ENCODE measurements at regions not wholly inside any gene's neighbourhood (a gene's known extent, or its start where the extent isn't known, plus 50 kb on each side); places are given as distances from the start of the nearest gene placed in this dataset.
"Not testable (repeated sequence)": the region's sequence is repeated elsewhere in the genome, so short reads cannot be mapped to it uniquely, and the experiment has no call there.

GRCh38 chr5:72722792-72723452 lies 93.5 kb upstream of the TNPO1 start:
- H3K27ac ChIP-seq (ENCODE audit: low read depth in 1 of 3, low read length in 2 of 3) = no peak overlapping the region
- H3K9me3 ChIP-seq (ENCODE audit: control insufficient read depth in 2 of 2, insufficient read depth in 1 of 2, low read depth in 1 of 2, low read length in 1 of 2) = peaks cover 0 to 3% of the 10 kb centered on the region in 2 donors
- H3K27me3 ChIP-seq (ENCODE audit: control insufficient read depth in 3 of 3, insufficient read depth in 3 of 3, low read length in 3 of 3) = no peaks in the 10 kb centered on the region
- no peak for FAIRE-seq
- H3K4me1 ChIP-seq (ENCODE audit: control insufficient read depth in 3 of 3, insufficient read depth in 2 of 3, low read depth in 1 of 3, low read length in 2 of 3) = no peaks in the 10 kb centered on the region
- H3K4me3 ChIP-seq (ENCODE audit: low read depth in 1 of 3, low read length in 3 of 3) = no peak overlapping the region
- WGBS, 3 donors = 72 to 83% (median 82%) methylated on average over 5 of the region's 5 CpGs
- DNase-seq = no peak
- no peaks in the 10 kb centered on the region for H3K36me3 ChIP-seq (ENCODE audit: control insufficient read depth in 3 of 3, insufficient read depth in 2 of 3, low read depth in 1 of 3, low read length in 3 of 3)

GRCh38 chr5:72721844-72722243 lies 94.6 kb upstream of the TNPO1 start:
- H3K4me3 ChIP-seq (ENCODE audit: low read depth in 1 of 3, low read length in 3 of 3) = no peak overlapping the region
- no peak overlapping the region for H3K27ac ChIP-seq (ENCODE audit: low read depth in 1 of 3, low read length in 2 of 3)
- H3K9me3 ChIP-seq (ENCODE audit: control insufficient read depth in 2 of 2, insufficient read depth in 1 of 2, low read depth in 1 of 2, low read length in 1 of 2) = no peaks in the 10 kb centered on the region
- no peaks in the 10 kb centered on the region for H3K36me3 ChIP-seq (ENCODE audit: control insufficient read depth in 3 of 3, insufficient read depth in 2 of 3, low read depth in 1 of 3, low read length in 3 of 3)
- FAIRE-seq (no peak), DNase-seq (no peak)
- H3K27me3 ChIP-seq (ENCODE audit: control insufficient read depth in 3 of 3, insufficient read depth in 3 of 3, low read length in 3 of 3) = no peaks in the 10 kb centered on the region
- H3K4me1 ChIP-seq (ENCODE audit: control insufficient read depth in 3 of 3, insufficient read depth in 2 of 3, low read depth in 1 of 3, low read length in 2 of 3) = no peaks in the 10 kb centered on the region
- 91 to 96% (median 94%) methylated on average over 2 of the region's 2 CpGs for WGBS, 3 donors

GRCh38 chr5:72720205-72720604 lies 96.3 kb upstream of the TNPO1 start:
- no peaks in the 10 kb centered on the region for H3K36me3 ChIP-seq (ENCODE audit: control insufficient read depth in 3 of 3, insufficient read depth in 2 of 3, low read depth in 1 of 3, low read length in 3 of 3)
- FAIRE-seq = no peak
- DNase-seq = no peak
- H3K27ac ChIP-seq (ENCODE audit: low read depth in 1 of 3, low read length in 2 of 3) = no peak overlapping the region
- no peak overlapping the region for H3K4me3 ChIP-seq (ENCODE audit: low read depth in 1 of 3, low read length in 3 of 3)
- WGBS, 3 donors = 49 to 69% (median 50%) methylated on average over 4 of the region's 4 CpGs
- no peaks in the 10 kb centered on the region for H3K4me1 ChIP-seq (ENCODE audit: control insufficient read depth in 3 of 3, insufficient read depth in 2 of 3, low read depth in 1 of 3, low read length in 2 of 3)
- no peaks in the 10 kb centered on the region for H3K9me3 ChIP-seq (ENCODE audit: control insufficient read depth in 2 of 2, insufficient read depth in 1 of 2, low read depth in 1 of 2, low read length in 1 of 2)
- H3K27me3 ChIP-seq (ENCODE audit: control insufficient read depth in 3 of 3, insufficient read depth in 3 of 3, low read length in 3 of 3) = no peaks in the 10 kb centered on the region

GRCh38 chr5:72711351-72711750 lies 105.1 kb upstream of the TNPO1 start:
- H3K27me3 ChIP-seq (ENCODE audit: control insufficient read depth in 3 of 3, insufficient read depth in 3 of 3, low read length in 3 of 3) = peaks cover 0 to 6% (median 0%) of the 10 kb centered on the region in 3 donors
- no peaks in the 10 kb centered on the region for H3K4me1 ChIP-seq (ENCODE audit: control insufficient read depth in 3 of 3, insufficient read depth in 2 of 3, low read depth in 1 of 3, low read length in 2 of 3)
- no peak overlapping the region for H3K27ac ChIP-seq (ENCODE audit: low read depth in 1 of 3, low read length in 2 of 3)
- H3K4me3 ChIP-seq (ENCODE audit: low read depth in 1 of 3, low read length in 3 of 3) = no peak overlapping the region
- H3K9me3 ChIP-seq (ENCODE audit: control insufficient read depth in 2 of 2, insufficient read depth in 1 of 2, low read depth in 1 of 2, low read length in 1 of 2) = peaks cover 0 to 12% of the 10 kb centered on the region in 2 donors
- FAIRE-seq = no peak
- H3K36me3 ChIP-seq (ENCODE audit: control insufficient read depth in 3 of 3, insufficient read depth in 2 of 3, low read depth in 1 of 3, low read length in 3 of 3) = no peaks in the 10 kb centered on the region
- 38 to 50% (median 43%) methylated on average over 2 of the region's 2 CpGs for WGBS, 3 donors
- DNase-seq = no peak

- Histone ChIP-seq H3K27me3 (ENCODE audit: control insufficient read depth in 3 of 3, insufficient read depth in 3 of 3, low read length in 3 of 3) (peaks cover 0 to 6% (median 0%) of the 10 kb centered on the region in 3 donors), H3K4me3 (ENCODE audit: low read depth in 1 of 3, low read length in 3 of 3) (no peak overlapping the region), H3K4me1 (ENCODE audit: control insufficient read depth in 3 of 3, insufficient read depth in 2 of 3, low read depth in 1 of 3, low read length in 2 of 3) (no peaks in the 10 kb centered on the region), H3K36me3 (ENCODE audit: control insufficient read depth in 3 of 3, insufficient read depth in 2 of 3, low read depth in 1 of 3, low read length in 3 of 3) (no peaks in the 10 kb centered on the region), H3K27ac (ENCODE audit: low read depth in 1 of 3, low read length in 2 of 3) (no peak overlapping the region), H3K9me3 (ENCODE audit: control insufficient read depth in 2 of 2, insufficient read depth in 1 of 2, low read depth in 1 of 2, low read length in 1 of 2) (peaks cover 0 to 12% of the 10 kb centered on the region in 2 donors)
- WGBS, 3 donors = 67 to 81% (median 81%) methylated on average over 1 of the region's 1 CpG
- DNase-seq (no peak), FAIRE-seq (no peak)
Measured at GRCh38 chr5:72709341-72709740, 107.1 kb upstream of the TNPO1 start.

GRCh38 chr5:72705178-72705577 lies 111.3 kb upstream of the TNPO1 start:
- Histone ChIP-seq H3K9me3 (ENCODE audit: control insufficient read depth in 2 of 2, insufficient read depth in 1 of 2, low read depth in 1 of 2, low read length in 1 of 2) (peaks cover 0 to 12% of the 10 kb centered on the region in 2 donors), H3K4me1 (ENCODE audit: control insufficient read depth in 3 of 3, insufficient read depth in 2 of 3, low read depth in 1 of 3, low read length in 2 of 3) (no peaks in the 10 kb centered on the region), H3K36me3 (ENCODE audit: control insufficient read depth in 3 of 3, insufficient read depth in 2 of 3, low read depth in 1 of 3, low read length in 3 of 3) (no peaks in the 10 kb centered on the region), H3K4me3 (ENCODE audit: low read depth in 1 of 3, low read length in 3 of 3) (no peak overlapping the region), H3K27me3 (ENCODE audit: control insufficient read depth in 3 of 3, insufficient read depth in 3 of 3, low read length in 3 of 3) (peaks cover 0 to 3% (median 0%) of the 10 kb centered on the region in 3 donors), H3K27ac (ENCODE audit: low read depth in 1 of 3, low read length in 2 of 3) (no peak overlapping the region)
- no peak for FAIRE-seq
- DNase-seq = no peak
- WGBS, 3 donors = 94 to 100% (median 96%) methylated on average over 1 of the region's 1 CpG

- no peaks in the 10 kb centered on the region for H3K27me3 ChIP-seq (ENCODE audit: control insufficient read depth in 3 of 3, insufficient read depth in 3 of 3, low read length in 3 of 3)
- H3K4me1 ChIP-seq (ENCODE audit: control insufficient read depth in 3 of 3, insufficient read depth in 2 of 3, low read depth in 1 of 3, low read length in 2 of 3) = no peaks in the 10 kb centered on the region
- H3K27ac ChIP-seq (ENCODE audit: low read depth in 1 of 3, low read length in 2 of 3) = no peak overlapping the region
- peaks cover 0 to 10% of the 10 kb centered on the region in 2 donors for H3K9me3 ChIP-seq (ENCODE audit: control insufficient read depth in 2 of 2, insufficient read depth in 1 of 2, low read depth in 1 of 2, low read length in 1 of 2)
- DNase-seq (no peak), FAIRE-seq (no peak)
- WGBS, 3 donors = 56 to 81% (median 67%) methylated on average over 2 of the region's 2 CpGs
- no peaks in the 10 kb centered on the region for H3K36me3 ChIP-seq (ENCODE audit: control insufficient read depth in 3 of 3, insufficient read depth in 2 of 3, low read depth in 1 of 3, low read length in 3 of 3)
- no peak overlapping the region for H3K4me3 ChIP-seq (ENCODE audit: low read depth in 1 of 3, low read length in 3 of 3)
Measured at GRCh38 chr5:72703876-72704275, 112.6 kb upstream of the TNPO1 start.

- Histone ChIP-seq H3K4me1 (ENCODE audit: control insufficient read depth in 3 of 3, insufficient read depth in 2 of 3, low read depth in 1 of 3, low read length in 2 of 3) (no peaks in the 10 kb centered on the region), H3K9me3 (ENCODE audit: control insufficient read depth in 2 of 2, insufficient read depth in 1 of 2, low read depth in 1 of 2, low read length in 1 of 2) (peaks cover 0 to 1% of the 10 kb centered on the region in 2 donors), H3K27me3 (ENCODE audit: control insufficient read depth in 3 of 3, insufficient read depth in 3 of 3, low read length in 3 of 3) (no peaks in the 10 kb centered on the region), H3K36me3 (ENCODE audit: control insufficient read depth in 3 of 3, insufficient read depth in 2 of 3, low read depth in 1 of 3, low read length in 3 of 3) (no peaks in the 10 kb centered on the region), H3K27ac (ENCODE audit: low read depth in 1 of 3, low read length in 2 of 3) (no peak overlapping the region), H3K4me3 (ENCODE audit: low read depth in 1 of 3, low read length in 3 of 3) (no peak overlapping the region)
- DNase-seq (no peak), FAIRE-seq (no peak)
- WGBS, 3 donors = 61 to 72% (median 69%) methylated on average over 5 of the region's 5 CpGs
Measured at GRCh38 chr5:72702881-72703434, 113.5 kb upstream of the TNPO1 start.

GRCh38 chr5:72702105-72702504 lies 114.4 kb upstream of the TNPO1 start:
- H3K27me3 ChIP-seq (ENCODE audit: control insufficient read depth in 3 of 3, insufficient read depth in 3 of 3, low read length in 3 of 3); H3K4me1 ChIP-seq (ENCODE audit: control insufficient read depth in 3 of 3, insufficient read depth in 2 of 3, low read depth in 1 of 3, low read length in 2 of 3); H3K27ac ChIP-seq (ENCODE audit: low read depth in 1 of 3, low read length in 2 of 3); H3K36me3 ChIP-seq (ENCODE audit: control insufficient read depth in 3 of 3, insufficient read depth in 2 of 3, low read depth in 1 of 3, low read length in 3 of 3); H3K9me3 ChIP-seq (ENCODE audit: control insufficient read depth in 2 of 2, insufficient read depth in 1 of 2, low read depth in 1 of 2, low read length in 1 of 2); H3K4me3 ChIP-seq (ENCODE audit: low read depth in 1 of 3, low read length in 3 of 3); DNase-seq; FAIRE-seq: not testable (repeated sequence)
